GM13976 (cell line): ENCODE measurements at regions not wholly inside any gene's neighbourhood (a gene's known extent, or its start where the extent isn't known, plus 50 kb on each side); places are given as distances from the start of the nearest gene placed in this dataset.

Source experiments
- DNase-seq: peaks from one replicate; pipeline ENCODE4 v3.0.0; 2012; ENCODE audit warnings: low spot score
- CTCF ChIP-seq: IDR thresholded peaks from 2 replicates; pipeline ENCODE4 v1.5.1; 2012; ENCODE audit warnings: borderline replicate concordance, mild to moderate bottlenecking; ENCODE audit not compliant: insufficient read depth; ENCODE audit errors: extremely low read depth, missing control alignments, control extremely low read depth
- in situ Hi-C: fragments of 300-500 bp; cut with MboI; formaldehyde crosslinking; loops from one replicate; pipeline ENCODE4 v1.12.0; 2022; ENCODE audit warnings: low sequenced_read_pairs, mixed read lengths, inconsistent platforms; ENCODE audit not compliant: unreplicated experiment

DNA sequence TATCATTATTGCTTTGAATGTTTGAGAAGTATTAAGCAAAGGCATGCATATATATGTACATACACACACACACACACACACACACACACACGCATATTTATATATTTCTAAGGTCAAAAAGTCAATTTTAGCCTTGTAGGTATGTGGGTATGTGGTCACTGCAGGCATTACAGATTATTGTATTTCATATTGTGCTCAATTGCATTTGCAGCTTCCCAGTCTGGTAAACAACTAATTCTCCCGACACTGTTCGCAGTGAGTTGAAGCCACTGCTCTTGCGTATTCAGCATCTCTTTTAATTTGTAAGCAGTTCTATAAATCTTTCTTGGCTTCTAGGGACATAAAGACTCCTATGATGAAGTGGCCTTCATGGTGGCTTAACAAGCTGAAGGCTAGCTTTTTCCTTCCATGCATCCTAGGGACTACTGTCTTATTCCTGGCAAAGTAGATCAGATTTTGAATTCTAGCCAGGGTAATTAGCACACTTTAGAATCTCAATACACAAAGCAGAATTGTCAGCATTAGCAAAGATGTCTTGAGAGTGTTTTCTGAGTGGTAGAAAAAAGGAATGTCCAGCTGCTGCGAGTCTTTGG is 368.6 kb upstream of the NEGR1 start:
- no peak for TF ChIP-seq CTCF
- no peak for DNase-seq
- in situ Hi-C loops: no loop called here

- TF ChIP-seq CTCF: no peak
- DNase-seq: no peak
Observed at GRCh38 chr1:72649991-72650390, 367.7 kb upstream of the NEGR1 start.

GRCh38 chr1:72649211-72649888 is 367.0 kb upstream of the NEGR1 start:
- DNase-seq: no peak
- in situ Hi-C loops: no loop called here

More at GRCh38 chr1:72649991-72650390, 367.7 kb upstream of the NEGR1 start:
- in situ Hi-C loops: no loop called here

DNA sequence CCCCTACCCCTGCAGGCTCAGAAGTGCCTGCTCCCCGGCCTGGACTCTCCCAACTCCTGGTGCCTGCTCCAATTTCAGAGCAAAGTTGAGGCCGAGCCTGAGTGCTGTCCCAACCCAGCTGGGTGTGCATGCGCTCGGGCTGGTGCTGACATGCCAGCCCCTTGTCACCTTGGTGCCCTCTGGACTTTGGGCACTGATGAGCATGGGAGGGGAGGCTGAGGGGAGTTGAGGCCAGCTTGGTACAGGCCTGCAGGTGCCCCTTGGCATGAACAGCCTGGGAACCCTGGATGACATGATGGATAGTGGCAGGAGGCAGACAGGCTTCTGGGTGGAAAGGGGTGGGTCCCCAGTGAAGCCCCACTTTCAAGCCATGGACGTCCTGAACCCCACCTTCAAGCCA is 366.1 kb upstream of the NEGR1 start:
- DNase-seq: no peak
- no peak for TF ChIP-seq CTCF
- in situ Hi-C loops: no loop called here

More at GRCh38 chr1:72649211-72649888, 367.0 kb upstream of the NEGR1 start:
- no peak for TF ChIP-seq CTCF

GRCh38 chr1:72643142-72643541 is 360.8 kb upstream of the NEGR1 start:
- in situ Hi-C loops: no loop called here
- DNase-seq: no peak
- TF ChIP-seq CTCF: no peak

- in situ Hi-C loops: no loop called here
- DNase-seq: no peak
- no peak for TF ChIP-seq CTCF
Observed at GRCh38 chr1:72637593-72637992, 355.3 kb upstream of the NEGR1 start.
